ENCODE measurements at regions not wholly inside any gene's neighbourhood (a gene's known extent, or its start where the extent isn't known, plus 50 kb on each side); places are given as distances from the start of the nearest gene placed in this dataset.

GRCh38 chrX:93598076-93598475, 75.3 kb downstream of the NAP1L3 start:
- DNase-seq, result no peak

GRCh38 chrX:93594780-93595179, 78.6 kb downstream of the NAP1L3 start:
- peak in 1 of 2 donors; percentile 13 for DNase-seq

GRCh38 chrX:93593966-93594365, 79.4 kb downstream of the NAP1L3 start:
- DNase-seq, result no peak

GRCh38 chrX:93591398-93591797, 82.0 kb downstream of the NAP1L3 start:
- no peak for DNase-seq

GRCh38 chrX:93585661-93586060, 87.7 kb downstream of the NAP1L3 start:
- DNase-seq, result no peak

- no peak for DNase-seq
Observed at GRCh38 chrX:93580634-93581033, 92.7 kb downstream of the NAP1L3 start.

- DNase-seq, result no peak
Observed at GRCh38 chrX:93538575-93538974, 134.8 kb downstream of the NAP1L3 start.

- no peak for DNase-seq
Observed at GRCh38 chrX:93528917-93529316, 144.5 kb downstream of the NAP1L3 start.
